ENCODE measurements at regions not wholly inside any gene's neighbourhood (a gene's known extent, or its start where the extent isn't known, plus 50 kb on each side); places are given as distances from the start of the nearest gene placed in this dataset.

GRCh38 chr9:1535599-1535998 is 479.5 kb upstream of the SMARCA2 start:
- H3K4me3 ChIP-seq (replicated peaks in 1 of 4; ENCODE audit: control extremely low read depth in 1 of 4, insufficient read depth in 1 of 4, low read depth in 3 of 4, low read length in 4 of 4): no peak overlapping the region
- DNase-seq (ENCODE audit: low read depth in 2 of 2): no peak
- no peaks in the 10 kb centered on the region for H3K27me3 ChIP-seq (ENCODE audit: control insufficient read depth, insufficient read depth, low read length)
- no peaks in the 10 kb centered on the region for H4K20me1 ChIP-seq (ENCODE audit: control insufficient read depth, extremely low read depth, insufficient read depth, low read length)
- H3K27ac ChIP-seq (ENCODE audit: insufficient read depth, low read length): no peak overlapping the region
- no peaks in the 10 kb centered on the region for H3K36me3 ChIP-seq (ENCODE audit: control insufficient read depth, insufficient read depth, low read length)
- no peak overlapping the region for H3K9ac ChIP-seq (ENCODE audit: insufficient read depth, low read length)
- no peaks in the 10 kb centered on the region for H3K9me3 ChIP-seq (ENCODE audit: control insufficient read depth, insufficient read depth, low read depth, low read length)
- TF ChIP-seq CTCF (conservative IDR thresholded peaks at IDR 0.05 in 1 of 2, IDR thresholded peaks at IDR 0.05 in 1 of 2; ENCODE audit: low read depth in 1 of 2, low read length in 2 of 2) (no peak), EZH2 (IDR thresholded peaks at IDR 0.05; ENCODE audit: low read length, missing control alignments) (no peak)
- no peaks in the 10 kb centered on the region for H3K79me2 ChIP-seq (ENCODE audit: control insufficient read depth, insufficient read depth, low read length)
- H3K4me2 ChIP-seq (ENCODE audit: extremely low read depth, insufficient read depth, low read length): no peak overlapping the region
- no peak overlapping the region for H2AFZ ChIP-seq (ENCODE audit: low read length)
- H3K4me1 ChIP-seq (ENCODE audit: control insufficient read depth, extremely low read depth, insufficient read depth, low read length): no peaks in the 10 kb centered on the region

GRCh38 chr9:1536522-1537170 is 478.5 kb upstream of the SMARCA2 start:
- Histone ChIP-seq H3K27me3 (ENCODE audit: control insufficient read depth, insufficient read depth, low read length) (no peaks in the 10 kb centered on the region), H3K36me3 (ENCODE audit: control insufficient read depth, insufficient read depth, low read length) (no peaks in the 10 kb centered on the region), H3K27ac (ENCODE audit: insufficient read depth, low read length) (no peak overlapping the region), H3K4me2 (ENCODE audit: extremely low read depth, insufficient read depth, low read length) (no peak overlapping the region), H3K4me3 (replicated peaks in 1 of 4; ENCODE audit: control extremely low read depth in 1 of 4, insufficient read depth in 1 of 4, low read depth in 3 of 4, low read length in 4 of 4) (no peak overlapping the region), H3K79me2 (ENCODE audit: control insufficient read depth, insufficient read depth, low read length) (no peaks in the 10 kb centered on the region), H2AFZ (ENCODE audit: low read length) (no peak overlapping the region), H4K20me1 (ENCODE audit: control insufficient read depth, extremely low read depth, insufficient read depth, low read length) (no peaks in the 10 kb centered on the region), H3K9ac (ENCODE audit: insufficient read depth, low read length) (no peak overlapping the region), H3K4me1 (ENCODE audit: control insufficient read depth, extremely low read depth, insufficient read depth, low read length) (no peaks in the 10 kb centered on the region), H3K9me3 (ENCODE audit: control insufficient read depth, insufficient read depth, low read depth, low read length) (no peaks in the 10 kb centered on the region)
- TF ChIP-seq EZH2 (IDR thresholded peaks at IDR 0.05; ENCODE audit: low read length, missing control alignments) (no peak), CTCF (conservative IDR thresholded peaks at IDR 0.05 in 1 of 2, IDR thresholded peaks at IDR 0.05 in 1 of 2; ENCODE audit: low read depth in 1 of 2, low read length in 2 of 2) (no peak)
- DNase-seq (ENCODE audit: low read depth in 2 of 2): no peak

- DNase-seq (ENCODE audit: low read depth in 2 of 2): no peak
- H3K4me3 ChIP-seq (replicated peaks in 1 of 4; ENCODE audit: control extremely low read depth in 1 of 4, insufficient read depth in 1 of 4, low read depth in 3 of 4, low read length in 4 of 4): no peak overlapping the region
- no peaks in the 10 kb centered on the region for H3K4me1 ChIP-seq (ENCODE audit: control insufficient read depth, extremely low read depth, insufficient read depth, low read length)
- no peak overlapping the region for H3K27ac ChIP-seq (ENCODE audit: insufficient read depth, low read length)
- TF ChIP-seq CTCF (conservative IDR thresholded peaks at IDR 0.05 in 1 of 2, IDR thresholded peaks at IDR 0.05 in 1 of 2; ENCODE audit: low read depth in 1 of 2, low read length in 2 of 2) (no peak), EZH2 (IDR thresholded peaks at IDR 0.05; ENCODE audit: low read length, missing control alignments) (no peak)
- H3K27me3 ChIP-seq (ENCODE audit: control insufficient read depth, insufficient read depth, low read length): no peaks in the 10 kb centered on the region
- H3K9ac ChIP-seq (ENCODE audit: insufficient read depth, low read length): no peak overlapping the region
- H4K20me1 ChIP-seq (ENCODE audit: control insufficient read depth, extremely low read depth, insufficient read depth, low read length): no peaks in the 10 kb centered on the region
- no peak overlapping the region for H2AFZ ChIP-seq (ENCODE audit: low read length)
- H3K79me2 ChIP-seq (ENCODE audit: control insufficient read depth, insufficient read depth, low read length): no peaks in the 10 kb centered on the region
- no peaks in the 10 kb centered on the region for H3K36me3 ChIP-seq (ENCODE audit: control insufficient read depth, insufficient read depth, low read length)
- H3K4me2 ChIP-seq (ENCODE audit: extremely low read depth, insufficient read depth, low read length): no peak overlapping the region
- H3K9me3 ChIP-seq (ENCODE audit: control insufficient read depth, insufficient read depth, low read depth, low read length): no peaks in the 10 kb centered on the region
Observed at GRCh38 chr9:1538301-1538700, 476.8 kb upstream of the SMARCA2 start.

Data from fibroblast of lung (primary cell).